ENCODE measurements at regions not wholly inside any gene's neighbourhood (a gene's known extent, or its start where the extent isn't known, plus 50 kb on each side); places are given as distances from the start of the nearest gene placed in this dataset.

DNA sequence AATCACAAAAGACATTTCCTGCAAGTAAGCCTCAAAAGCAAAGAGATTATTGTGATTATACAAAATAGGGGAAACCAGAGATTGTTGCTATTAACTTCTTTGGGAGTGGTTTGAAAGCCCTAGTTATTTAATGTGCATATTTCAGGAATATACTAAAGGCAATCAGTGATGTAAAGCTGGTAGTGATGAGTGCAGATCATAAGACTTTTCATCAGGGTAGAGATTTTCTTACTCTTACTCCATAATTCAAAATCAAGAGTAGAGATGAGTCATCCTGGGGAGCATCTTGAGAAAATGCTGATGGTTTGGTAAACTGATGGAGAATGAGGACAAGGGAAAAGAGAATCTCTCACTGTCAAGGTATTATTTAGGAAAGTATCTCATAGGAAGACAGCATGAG, 309.5 kb downstream of the FBXO15 start:
- TF ChIP-seq, protein P1, sequence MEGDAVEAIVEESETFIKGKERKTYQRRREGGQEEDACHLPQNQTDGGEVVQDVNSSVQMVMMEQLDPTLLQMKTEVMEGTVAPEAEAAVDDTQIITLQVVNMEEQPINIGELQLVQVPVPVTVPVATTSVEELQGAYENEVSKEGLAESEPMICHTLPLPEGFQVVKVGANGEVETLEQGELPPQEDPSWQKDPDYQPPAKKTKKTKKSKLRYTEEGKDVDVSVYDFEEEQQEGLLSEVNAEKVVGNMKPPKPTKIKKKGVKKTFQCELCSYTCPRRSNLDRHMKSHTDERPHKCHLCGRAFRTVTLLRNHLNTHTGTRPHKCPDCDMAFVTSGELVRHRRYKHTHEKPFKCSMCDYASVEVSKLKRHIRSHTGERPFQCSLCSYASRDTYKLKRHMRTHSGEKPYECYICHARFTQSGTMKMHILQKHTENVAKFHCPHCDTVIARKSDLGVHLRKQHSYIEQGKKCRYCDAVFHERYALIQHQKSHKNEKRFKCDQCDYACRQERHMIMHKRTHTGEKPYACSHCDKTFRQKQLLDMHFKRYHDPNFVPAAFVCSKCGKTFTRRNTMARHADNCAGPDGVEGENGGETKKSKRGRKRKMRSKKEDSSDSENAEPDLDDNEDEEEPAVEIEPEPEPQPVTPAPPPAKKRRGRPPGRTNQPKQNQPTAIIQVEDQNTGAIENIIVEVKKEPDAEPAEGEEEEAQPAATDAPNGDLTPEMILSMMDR (IDR thresholded peaks at IDR 0.05; ENCODE audit: borderline replicate concordance, control extremely low read depth, extremely low read depth, insufficient read depth, missing control alignments), result no peak
- in situ Hi-C loops (cut with MboI; ENCODE audit: low sequenced_read_pairs, unreplicated experiment), result loop anchor here (25.0 kb wide), 2 partner anchors 99 to 1076 kb away; no protein-coding TSS in a partner anchor
- no peak for DNase-seq (ENCODE audit: low spot score)

DNA sequence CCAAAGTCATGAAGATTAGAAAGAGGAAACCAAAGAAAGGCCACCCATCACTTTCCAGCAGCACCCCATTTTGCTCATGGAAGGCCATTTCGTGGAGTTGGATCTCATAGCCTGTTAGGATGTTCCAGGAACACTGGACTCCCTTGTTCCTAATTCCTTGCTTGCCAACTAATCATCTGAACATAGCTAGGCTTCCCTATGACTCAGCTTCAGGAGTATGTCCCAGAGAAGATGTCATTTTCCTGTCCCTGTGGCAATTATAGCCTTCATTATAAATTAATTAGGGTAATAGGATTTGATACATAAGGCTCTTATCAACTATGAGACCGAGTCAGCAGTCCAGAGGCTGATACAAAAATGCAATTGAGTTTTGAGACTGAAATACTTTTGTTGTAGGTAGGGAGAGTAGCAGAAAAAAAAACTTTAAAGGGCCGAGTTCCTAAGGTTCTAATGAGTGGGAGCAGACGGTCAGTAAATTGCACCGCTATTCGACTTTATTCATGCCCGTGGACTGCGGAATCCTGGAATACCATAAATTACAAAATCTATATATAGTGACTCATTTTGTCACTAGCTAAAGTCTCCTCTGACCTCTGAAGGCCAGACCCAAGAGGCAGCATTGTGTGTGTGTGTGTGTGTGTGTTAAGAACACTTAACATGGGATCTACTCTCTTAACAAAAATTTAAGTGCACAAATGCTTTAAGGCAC, 311.8 kb downstream of the FBXO15 start:
- TF ChIP-seq, protein P1 (IDR thresholded peaks at IDR 0.05; ENCODE audit: borderline replicate concordance, control extremely low read depth, extremely low read depth, insufficient read depth, missing control alignments), result no peak
- in situ Hi-C loops (cut with MboI; ENCODE audit: low sequenced_read_pairs, unreplicated experiment), result loop anchor here (25.0 kb wide), 2 partner anchors 101 to 1074 kb away; no protein-coding TSS in a partner anchor
- DNase-seq (ENCODE audit: low spot score), result no peak

DNA sequence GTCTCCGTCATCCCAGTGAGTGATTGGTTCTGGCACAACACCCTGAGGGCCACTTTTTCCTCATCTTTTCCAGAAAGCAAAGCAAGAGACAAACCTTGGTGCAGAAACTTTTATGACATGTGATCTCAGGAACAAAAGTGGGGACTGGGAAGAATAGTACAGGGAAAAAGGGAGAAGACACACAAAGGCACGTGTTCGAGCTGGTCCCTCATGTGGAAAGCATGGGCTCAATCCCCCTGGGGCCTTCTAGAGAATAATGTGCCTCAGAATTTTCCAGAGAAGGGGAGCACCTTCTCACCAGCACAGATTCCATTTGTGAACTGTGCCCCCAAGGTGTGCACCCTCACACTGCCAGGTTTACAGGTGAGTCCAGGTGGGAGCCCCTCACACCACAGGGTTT, 312.6 kb downstream of the FBXO15 start:
- DNase-seq (ENCODE audit: low spot score), result no peak
- TF ChIP-seq, protein P1 (IDR thresholded peaks at IDR 0.05; ENCODE audit: borderline replicate concordance, control extremely low read depth, extremely low read depth, insufficient read depth, missing control alignments), result no peak
- in situ Hi-C loops (cut with MboI; ENCODE audit: low sequenced_read_pairs, unreplicated experiment), result loop anchor here (25.0 kb wide), 2 partner anchors 102 to 1073 kb away; no protein-coding TSS in a partner anchor

DNA sequence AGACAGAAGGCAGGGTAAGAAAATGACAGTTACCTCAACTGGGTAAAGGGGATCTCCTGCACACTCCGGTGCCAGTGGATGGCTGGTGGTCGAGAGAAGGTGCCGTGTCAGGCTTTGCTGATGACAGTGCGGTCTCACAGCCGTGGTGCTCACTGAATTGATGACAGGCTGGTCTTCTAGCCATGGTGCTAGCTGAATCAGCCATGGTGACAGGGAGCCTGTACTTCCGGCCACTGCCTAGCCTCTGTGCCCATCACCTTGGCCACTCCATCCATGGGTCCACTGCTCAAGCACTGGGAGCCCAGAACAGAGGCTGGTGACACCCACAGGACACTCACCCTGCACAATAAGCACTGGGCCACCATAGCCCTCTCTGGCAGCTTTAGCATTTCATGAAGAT, 315.9 kb downstream of the FBXO15 start:
- no peak for DNase-seq (ENCODE audit: low spot score)
- in situ Hi-C loops (cut with MboI; ENCODE audit: low sequenced_read_pairs, unreplicated experiment), result loop anchor here (25.0 kb wide), 2 partner anchors 106 to 1069 kb away; no protein-coding TSS in a partner anchor
- TF ChIP-seq, protein P1 (IDR thresholded peaks at IDR 0.05; ENCODE audit: borderline replicate concordance, control extremely low read depth, extremely low read depth, insufficient read depth, missing control alignments), result no peak

DNA sequence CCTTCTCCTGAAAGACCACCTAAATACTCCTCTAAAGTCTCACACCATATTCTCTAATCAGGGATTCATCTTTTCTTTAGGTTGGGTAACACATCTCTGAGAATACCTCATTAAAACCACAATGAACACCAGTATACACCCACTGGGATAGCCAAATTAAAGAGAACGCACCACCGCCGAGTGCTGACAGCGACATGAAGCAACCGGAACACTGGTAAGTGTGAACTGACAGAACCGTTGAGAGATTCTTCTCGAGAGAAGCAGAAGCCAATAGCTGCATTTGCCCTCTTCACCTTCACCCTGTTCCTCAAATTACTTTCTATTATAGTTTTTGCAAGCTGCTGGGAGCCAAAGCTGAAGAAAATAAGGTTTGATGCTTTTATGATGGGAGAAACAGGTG, 318.5 kb downstream of the FBXO15 start:
- in situ Hi-C loops (cut with MboI; ENCODE audit: low sequenced_read_pairs, unreplicated experiment), result loop anchor here (25.0 kb wide), 2 partner anchors 108 to 1067 kb away; no protein-coding TSS in a partner anchor
- no peak for DNase-seq (ENCODE audit: low spot score)
- TF ChIP-seq, protein P1 (IDR thresholded peaks at IDR 0.05; ENCODE audit: borderline replicate concordance, control extremely low read depth, extremely low read depth, insufficient read depth, missing control alignments), result no peak

DNA sequence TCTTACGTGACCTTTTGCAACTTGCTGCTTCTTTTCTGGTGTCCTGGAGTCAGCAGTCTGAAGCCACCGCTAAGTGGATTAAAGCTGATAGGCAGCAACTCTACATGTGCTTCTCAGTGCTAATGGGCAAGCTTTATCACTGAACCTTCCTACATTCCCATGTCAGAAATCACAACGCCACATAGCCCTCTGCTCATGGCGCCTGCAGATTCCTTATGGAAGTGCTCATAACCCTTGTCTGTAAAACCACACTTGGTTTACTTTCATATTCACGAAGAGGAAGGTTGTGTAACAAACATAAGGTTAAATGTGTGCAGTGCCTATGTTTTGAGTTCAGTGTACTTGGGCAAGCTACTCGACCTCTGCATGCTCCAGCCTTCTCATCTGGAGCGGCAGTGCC, 319.8 kb downstream of the FBXO15 start:
- TF ChIP-seq, protein P1 (IDR thresholded peaks at IDR 0.05; ENCODE audit: borderline replicate concordance, control extremely low read depth, extremely low read depth, insufficient read depth, missing control alignments), result no peak
- in situ Hi-C loops (cut with MboI; ENCODE audit: low sequenced_read_pairs, unreplicated experiment), result loop anchor here (25.0 kb wide), 2 partner anchors 110 to 1066 kb away; no protein-coding TSS in a partner anchor
- DNase-seq (ENCODE audit: low spot score), result no peak

Data from GM13976 (cell line).